ENCODE measurements at regions not wholly inside any gene's neighbourhood (a gene's known extent, or its start where the extent isn't known, plus 50 kb on each side); places are given as distances from the start of the nearest gene placed in this dataset.

- TF ChIP-seq, protein P1, sequence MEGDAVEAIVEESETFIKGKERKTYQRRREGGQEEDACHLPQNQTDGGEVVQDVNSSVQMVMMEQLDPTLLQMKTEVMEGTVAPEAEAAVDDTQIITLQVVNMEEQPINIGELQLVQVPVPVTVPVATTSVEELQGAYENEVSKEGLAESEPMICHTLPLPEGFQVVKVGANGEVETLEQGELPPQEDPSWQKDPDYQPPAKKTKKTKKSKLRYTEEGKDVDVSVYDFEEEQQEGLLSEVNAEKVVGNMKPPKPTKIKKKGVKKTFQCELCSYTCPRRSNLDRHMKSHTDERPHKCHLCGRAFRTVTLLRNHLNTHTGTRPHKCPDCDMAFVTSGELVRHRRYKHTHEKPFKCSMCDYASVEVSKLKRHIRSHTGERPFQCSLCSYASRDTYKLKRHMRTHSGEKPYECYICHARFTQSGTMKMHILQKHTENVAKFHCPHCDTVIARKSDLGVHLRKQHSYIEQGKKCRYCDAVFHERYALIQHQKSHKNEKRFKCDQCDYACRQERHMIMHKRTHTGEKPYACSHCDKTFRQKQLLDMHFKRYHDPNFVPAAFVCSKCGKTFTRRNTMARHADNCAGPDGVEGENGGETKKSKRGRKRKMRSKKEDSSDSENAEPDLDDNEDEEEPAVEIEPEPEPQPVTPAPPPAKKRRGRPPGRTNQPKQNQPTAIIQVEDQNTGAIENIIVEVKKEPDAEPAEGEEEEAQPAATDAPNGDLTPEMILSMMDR (IDR thresholded peaks at IDR 0.05): no peak
- TF ChIP-seq POLR2A (IDR thresholded peaks at IDR 0.05): no peak
These were observed 60.3 kb upstream of the PAPOLG start for GRCh38 chr2:60695793-60696192.

Measured in lower leg skin (tissue), 3 donors.